ENCODE measurements at regions not wholly inside any gene's neighbourhood (a gene's known extent, or its start where the extent isn't known, plus 50 kb on each side); places are given as distances from the start of the nearest gene placed in this dataset.

DNA sequence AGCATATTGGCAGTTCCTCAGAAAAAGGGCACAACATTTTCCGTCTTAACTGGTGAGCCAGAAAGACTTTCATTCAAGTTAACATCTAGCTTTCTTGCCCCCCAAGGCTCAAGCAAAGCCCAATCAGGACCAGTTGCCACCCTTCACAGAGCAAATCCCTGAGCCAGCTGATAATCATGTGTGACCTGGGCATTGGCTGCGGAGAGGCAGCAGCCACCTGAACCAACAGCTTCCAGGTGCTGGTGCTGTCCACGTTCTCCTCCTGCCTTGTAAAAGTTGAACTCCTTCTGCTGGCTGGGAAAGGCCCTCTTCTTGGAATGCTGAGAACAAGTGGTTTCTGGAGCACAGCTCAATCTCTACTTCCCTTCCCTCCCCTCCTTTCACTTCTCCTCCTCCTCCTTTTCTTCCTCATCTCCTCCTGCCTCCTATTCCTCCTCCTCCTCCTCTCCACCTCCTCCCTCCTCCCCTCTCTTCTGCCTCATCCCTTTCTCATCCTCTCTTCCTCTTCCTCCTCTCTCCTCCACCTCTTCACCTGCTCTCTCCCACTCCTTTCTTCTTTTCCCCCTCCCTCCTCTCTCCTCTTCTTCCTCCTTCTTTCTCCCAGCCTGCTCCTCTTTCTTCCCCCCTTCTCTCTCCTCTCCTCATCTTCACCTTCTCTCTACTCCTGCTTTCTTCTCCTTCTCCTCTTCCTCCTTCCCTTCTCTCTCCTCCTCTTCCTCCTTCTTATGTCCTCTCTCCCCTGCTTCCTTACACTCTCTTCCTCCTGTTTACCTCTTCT lies 140.6 kb downstream of the JCAD start:
- no peak for TF ChIP-seq ZNF274 (IDR thresholded peaks at IDR 0.05; ENCODE audit: low read depth, low read length)

DNA sequence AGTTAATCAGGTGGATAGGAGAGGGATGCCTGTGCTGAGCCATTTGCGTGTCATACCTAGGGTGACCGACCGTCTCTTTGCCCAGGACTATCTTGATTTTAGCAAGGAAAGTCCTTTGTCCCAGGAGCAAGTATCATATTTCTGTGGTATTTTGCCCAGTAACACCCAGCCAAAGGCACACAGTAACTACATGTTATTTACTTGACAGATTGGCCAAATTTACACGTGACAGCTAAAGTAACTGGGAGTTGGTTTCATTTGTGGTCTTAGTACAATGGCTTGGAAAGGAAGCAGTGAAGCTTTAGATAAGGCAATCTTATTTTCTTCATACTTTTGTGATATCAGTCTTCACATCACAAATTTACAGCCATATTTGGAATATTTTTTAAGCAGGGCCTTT lies 142.1 kb downstream of the JCAD start:
- TF ChIP-seq ZNF274 (IDR thresholded peaks at IDR 0.05; ENCODE audit: low read depth, low read length): no peak
- no peak overlapping the region for H3K4me3 ChIP-seq (ENCODE audit: low read length)

More for the DNA sequence above, 140.6 kb downstream of the JCAD start:
- H3K4me3 ChIP-seq (ENCODE audit: low read length): no peak overlapping the region

DNA sequence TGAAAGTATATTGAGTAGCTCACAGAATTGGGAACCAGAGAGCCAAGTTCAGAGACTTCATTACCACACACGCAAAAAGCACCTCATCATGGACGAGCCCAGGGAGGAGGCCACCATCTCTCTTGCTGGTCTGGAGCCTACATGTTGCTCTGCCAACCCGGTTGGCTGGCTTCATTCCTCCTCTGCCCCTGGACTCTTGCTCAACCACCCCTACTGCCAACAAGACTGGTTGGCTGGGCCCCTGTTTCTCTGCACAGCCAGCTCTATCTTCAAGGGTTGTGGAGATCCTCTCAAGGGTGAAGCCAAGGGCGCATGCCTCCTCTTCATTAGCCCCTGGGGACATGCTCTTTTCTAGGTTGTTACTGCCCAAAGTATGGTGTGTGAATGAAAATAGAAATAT lies 142.7 kb downstream of the JCAD start:
- H3K4me3 ChIP-seq (ENCODE audit: low read length): no peak overlapping the region
- no peak for TF ChIP-seq ZNF274 (IDR thresholded peaks at IDR 0.05; ENCODE audit: low read depth, low read length)

DNA sequence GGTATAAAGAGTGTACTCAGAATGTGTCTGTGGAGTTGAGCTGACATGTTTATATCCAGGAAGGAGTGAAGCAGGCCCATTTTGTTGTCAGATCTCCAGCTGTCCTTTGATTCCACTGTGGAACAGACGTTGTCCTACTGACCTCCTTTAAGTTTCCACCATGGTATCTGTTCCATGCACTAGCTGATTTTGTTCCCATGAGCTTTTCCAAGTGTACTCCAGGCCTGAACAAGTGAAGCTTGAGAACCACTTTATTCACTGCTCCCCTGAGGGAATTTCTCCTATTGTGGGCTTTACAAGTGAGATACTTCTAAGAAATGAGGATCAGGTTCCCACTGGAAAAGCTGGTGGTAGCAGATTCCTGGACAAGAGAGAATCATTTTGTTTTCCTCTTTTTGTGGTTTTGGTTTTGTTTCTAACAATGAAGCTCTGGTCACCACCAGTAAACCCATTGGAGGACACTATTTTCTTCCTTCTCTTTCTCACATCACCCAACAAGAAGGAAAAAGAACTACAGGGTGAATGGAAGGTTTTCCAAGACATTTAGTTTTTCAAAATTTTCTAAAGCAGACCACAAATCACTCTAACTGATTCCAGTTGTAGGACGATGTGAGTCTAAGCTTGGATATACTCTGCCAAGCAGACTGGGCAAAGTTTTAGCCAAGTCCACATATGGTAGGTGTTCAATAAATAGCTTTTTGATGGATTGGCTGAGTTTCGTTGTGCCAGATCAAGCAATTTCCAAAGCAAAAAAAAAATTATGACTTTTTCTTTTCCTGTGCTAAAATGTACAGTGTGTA lies 144.2 kb downstream of the JCAD start:
- no peak for TF ChIP-seq ZNF274 (IDR thresholded peaks at IDR 0.05; ENCODE audit: low read depth, low read length)
- H3K4me3 ChIP-seq (ENCODE audit: low read length): no peak overlapping the region

DNA sequence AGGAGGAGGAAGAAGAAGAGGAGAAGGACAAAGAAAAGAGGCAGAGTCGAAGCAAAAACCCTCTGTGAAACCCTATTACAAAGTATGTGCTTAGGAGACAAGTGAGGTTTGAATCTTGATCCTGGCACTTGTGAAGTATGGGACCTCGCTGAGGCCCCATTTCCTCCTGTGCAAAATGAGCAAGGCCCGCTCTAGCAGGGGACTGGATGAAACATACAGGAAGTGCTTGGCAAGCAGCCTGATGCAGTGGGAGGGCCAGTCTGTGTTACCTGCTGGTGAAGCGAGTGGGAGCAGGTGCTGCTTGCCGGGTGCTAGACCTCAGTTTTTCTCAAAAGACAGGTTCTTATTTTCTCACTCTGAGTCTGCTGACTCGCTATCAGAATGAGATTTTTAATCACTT lies 150.4 kb downstream of the JCAD start:
- no peak for TF ChIP-seq ZNF274 (IDR thresholded peaks at IDR 0.05; ENCODE audit: low read depth, low read length)
- no peak overlapping the region for H3K4me3 ChIP-seq (ENCODE audit: low read length)

DNA sequence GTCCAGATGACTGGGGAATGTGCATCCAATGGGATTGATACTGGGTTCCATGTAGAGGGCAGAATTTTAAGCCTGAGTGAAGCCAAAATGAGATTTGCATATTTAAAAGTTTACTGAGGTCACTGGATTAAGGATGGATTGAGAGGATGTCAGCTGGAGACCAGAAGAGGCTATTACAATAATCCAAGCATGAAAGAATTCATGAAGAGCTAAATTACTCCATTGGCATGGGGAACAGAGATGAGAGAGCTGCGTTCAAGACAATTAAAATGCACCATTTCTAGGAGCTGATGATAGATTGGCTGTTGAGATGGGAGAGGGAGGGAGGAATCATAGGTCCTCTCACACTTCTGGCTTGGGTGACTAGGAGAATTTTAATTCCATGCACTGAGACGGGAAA lies 158.5 kb downstream of the JCAD start:
- H3K4me3 ChIP-seq (ENCODE audit: low read length): no peak overlapping the region
- TF ChIP-seq ZNF274 (IDR thresholded peaks at IDR 0.05; ENCODE audit: low read depth, low read length): no peak

DNA sequence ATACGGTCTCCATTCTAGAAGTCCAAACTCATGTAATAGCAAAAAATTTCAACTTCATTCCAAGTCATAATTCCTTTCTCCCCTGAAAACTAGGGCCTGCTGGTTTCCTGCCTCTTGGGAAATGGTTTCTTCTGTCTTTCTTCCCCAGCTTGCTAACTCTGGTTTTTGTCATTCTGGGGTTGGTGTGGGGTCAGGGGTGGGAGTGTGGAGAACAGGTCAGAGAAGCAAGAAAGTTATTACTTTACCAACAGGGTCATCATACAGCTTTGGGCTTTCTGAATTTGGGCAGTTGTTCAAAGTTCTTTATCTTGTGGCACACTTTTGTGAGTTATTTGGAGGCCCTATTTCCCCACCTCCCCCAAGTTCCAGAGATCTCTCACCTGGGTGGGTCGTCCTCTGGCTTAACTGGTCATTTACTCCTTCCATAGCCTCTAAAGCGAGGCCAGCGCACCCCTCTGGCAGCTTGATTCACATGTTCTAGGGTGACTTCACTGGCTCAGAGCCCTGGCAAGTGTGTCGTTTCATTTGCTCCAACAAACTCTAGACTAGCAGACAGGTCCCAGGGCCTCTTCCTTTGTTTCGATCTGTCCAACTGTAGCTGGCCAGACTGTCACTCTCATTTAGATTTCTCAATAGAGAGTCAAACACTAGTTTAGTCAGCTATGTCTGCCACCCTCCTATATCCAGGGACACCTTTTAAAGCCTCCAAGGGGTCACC lies 161.2 kb downstream of the JCAD start:
- TF ChIP-seq ZNF274 (IDR thresholded peaks at IDR 0.05; ENCODE audit: low read depth, low read length): no peak
- H3K4me3 ChIP-seq (ENCODE audit: low read length): no peak overlapping the region

DNA sequence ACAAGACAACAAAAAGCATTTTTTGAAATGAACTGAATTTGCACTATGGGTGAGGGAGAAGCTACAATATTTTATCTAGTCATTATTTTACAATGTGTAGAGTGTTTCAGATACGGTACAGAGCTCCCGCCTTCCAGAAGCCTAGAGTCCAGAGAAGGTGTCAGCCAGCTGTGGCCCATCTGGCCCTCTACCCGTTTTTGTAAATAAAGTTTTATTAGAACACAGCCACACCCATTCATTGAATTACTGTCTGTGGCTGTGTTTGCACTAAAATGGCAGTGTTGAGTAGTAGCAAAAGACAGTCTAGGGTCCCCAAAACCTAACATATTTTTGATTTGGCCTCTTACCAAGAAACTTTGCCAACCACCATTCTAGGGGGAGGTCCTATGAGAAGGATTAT lies 162.0 kb downstream of the JCAD start:
- no peak for TF ChIP-seq ZNF274 (IDR thresholded peaks at IDR 0.05; ENCODE audit: low read depth, low read length)
- no peak overlapping the region for H3K4me3 ChIP-seq (ENCODE audit: low read length)

DNA sequence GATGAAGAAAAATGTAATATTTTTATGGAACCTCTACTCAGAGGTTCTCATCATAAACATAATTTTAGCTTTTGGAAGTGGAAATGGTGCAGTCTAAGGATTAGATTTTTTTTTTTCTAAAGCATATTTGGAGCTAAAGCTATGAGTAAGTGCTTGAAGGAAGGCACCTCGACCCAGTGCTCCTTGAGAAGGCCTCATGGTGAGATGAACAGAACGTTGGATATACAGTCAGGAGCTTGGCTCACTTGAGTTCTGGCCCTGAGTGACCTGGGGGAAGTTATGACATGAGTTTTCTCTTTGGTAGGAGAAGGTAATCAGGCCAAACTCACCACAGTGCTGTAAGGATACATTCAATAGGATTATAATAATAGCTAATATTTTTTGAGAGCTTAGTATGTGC lies 163.3 kb downstream of the JCAD start:
- no peak overlapping the region for H3K4me3 ChIP-seq (ENCODE audit: low read length)
- no peak for TF ChIP-seq ZNF274 (IDR thresholded peaks at IDR 0.05; ENCODE audit: low read depth, low read length)

DNA sequence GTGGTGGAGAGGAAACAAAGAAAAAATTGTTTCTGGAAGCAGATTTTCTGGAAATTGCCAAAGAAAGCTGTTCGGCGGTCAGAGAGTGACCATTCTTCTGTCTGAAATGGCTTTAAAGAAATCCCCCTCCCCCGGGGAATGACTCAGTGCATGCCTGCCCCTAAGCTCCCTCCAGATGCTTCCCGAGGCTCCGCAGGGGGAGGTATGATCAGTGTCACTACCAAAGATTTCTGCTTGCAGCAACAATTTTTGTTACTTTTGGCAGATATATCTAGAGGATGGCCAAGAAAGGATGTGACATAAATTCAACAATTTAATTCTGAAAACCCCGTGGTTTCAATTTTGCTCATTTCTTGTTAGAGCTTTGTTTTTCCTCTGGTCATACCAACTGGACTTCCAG lies 163.9 kb downstream of the JCAD start:
- TF ChIP-seq ZNF274 (IDR thresholded peaks at IDR 0.05; ENCODE audit: low read depth, low read length): no peak
- H3K4me3 ChIP-seq (ENCODE audit: low read length): no peak overlapping the region

DNA sequence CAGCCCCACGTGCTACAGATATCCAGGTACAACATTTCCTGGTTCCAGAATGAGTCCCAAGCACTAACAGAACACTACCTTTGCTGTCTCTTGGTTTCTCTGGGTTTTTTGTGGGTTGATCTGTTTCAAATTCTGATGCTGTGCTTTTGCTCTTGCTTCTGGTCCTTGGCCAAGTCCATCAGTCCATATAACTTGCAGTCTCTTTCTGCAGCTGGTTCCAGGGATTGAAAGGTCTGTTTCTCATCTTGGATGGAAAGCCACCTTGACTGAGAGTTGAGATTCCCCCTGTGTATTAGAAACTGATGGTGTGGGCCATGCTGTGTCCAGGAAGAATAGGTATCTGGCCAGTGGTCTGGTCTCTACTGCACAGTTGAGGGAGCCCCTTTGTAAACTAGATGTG lies 171.1 kb downstream of the JCAD start:
- no peak overlapping the region for H3K4me3 ChIP-seq (ENCODE audit: low read length)
- no peak for TF ChIP-seq ZNF274 (IDR thresholded peaks at IDR 0.05; ENCODE audit: low read depth, low read length)

DNA sequence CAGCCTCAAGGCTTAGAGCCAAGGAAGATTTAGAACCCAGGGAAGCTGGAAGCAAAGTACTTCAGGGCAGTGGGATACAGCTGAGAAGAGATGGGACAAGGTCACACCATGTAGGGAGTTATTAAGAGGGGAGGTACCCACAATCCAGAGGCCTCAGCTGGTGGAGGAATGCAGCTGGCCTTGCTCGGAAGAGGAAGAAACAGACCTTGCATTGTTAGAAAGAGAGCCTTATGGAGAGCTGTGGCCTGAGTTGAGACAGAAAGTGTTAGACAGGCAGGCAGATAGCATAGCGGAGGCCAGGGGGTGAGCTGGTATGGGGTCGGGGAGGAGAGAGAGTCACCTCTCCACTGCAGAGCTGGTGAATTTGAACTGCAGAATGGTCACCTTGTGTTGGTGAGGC lies 173.1 kb downstream of the JCAD start:
- H3K4me3 ChIP-seq (ENCODE audit: low read length): no peak overlapping the region
- no peak for TF ChIP-seq ZNF274 (IDR thresholded peaks at IDR 0.05; ENCODE audit: low read depth, low read length)

DNA sequence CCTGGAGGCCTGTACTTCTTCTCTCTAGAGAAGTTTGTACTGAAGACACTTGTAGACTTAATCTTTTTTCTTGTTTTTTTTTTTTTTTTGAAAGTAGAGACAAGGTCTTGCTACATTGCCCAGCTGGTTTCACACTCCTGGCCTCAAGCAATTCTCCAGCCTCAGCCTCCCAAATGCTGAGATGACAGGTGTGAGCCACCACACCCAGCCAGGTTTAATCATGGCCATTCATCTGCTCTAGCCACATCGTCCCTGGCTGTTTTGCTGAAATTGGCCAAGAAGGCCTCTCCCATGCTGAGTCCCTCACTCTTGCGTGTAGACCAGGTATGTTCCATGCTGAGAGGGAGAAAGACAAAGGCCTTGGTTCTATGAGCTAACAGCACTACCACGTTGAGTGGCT lies 176.2 kb downstream of the JCAD start:
- no peak for TF ChIP-seq ZNF274 (IDR thresholded peaks at IDR 0.05; ENCODE audit: low read depth, low read length)
- H3K4me3 ChIP-seq (ENCODE audit: low read length): no peak overlapping the region

DNA sequence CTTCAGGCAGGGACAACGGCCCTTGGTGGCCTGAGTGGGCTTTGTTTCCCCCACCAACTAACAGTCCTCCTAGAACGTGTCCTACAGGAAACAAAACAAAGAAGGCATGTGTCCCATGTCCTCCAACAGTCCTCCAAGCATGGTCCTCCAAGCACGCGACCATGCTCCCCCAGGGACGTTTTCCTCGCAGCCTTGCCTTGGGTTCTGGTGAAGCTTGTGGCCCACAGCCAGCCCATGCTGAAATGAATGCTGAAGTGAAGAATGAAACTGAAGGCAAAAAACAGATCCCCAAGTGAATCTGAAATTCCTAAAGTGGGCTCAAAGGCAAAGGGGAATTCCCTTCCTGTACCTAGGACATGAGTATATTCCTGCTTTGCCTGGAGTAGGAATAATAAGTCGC lies 176.6 kb downstream of the JCAD start:
- no peak for TF ChIP-seq ZNF274 (IDR thresholded peaks at IDR 0.05; ENCODE audit: low read depth, low read length)
- no peak overlapping the region for H3K4me3 ChIP-seq (ENCODE audit: low read length)

DNA sequence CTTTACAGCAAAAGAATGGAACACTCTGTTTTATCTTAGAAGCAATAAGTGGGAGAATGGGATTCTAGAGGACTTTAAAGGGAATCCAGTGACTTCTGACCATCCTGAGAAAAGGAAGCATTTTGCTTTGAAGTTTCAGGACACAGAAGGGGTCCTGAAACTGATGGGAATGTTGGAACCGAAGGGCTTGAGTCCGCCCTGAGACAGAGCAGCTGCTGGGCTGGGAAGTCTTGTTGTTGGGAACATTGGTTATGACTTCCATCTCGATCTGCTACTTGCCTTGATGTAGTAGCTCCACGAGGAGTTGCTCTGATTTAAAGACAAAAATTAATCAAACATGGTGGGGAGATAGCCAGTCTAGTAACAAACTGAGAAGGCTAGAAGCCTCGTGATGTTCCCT lies 177.6 kb downstream of the JCAD start:
- TF ChIP-seq ZNF274 (IDR thresholded peaks at IDR 0.05; ENCODE audit: low read depth, low read length): no peak
- H3K4me3 ChIP-seq (ENCODE audit: low read length): no peak overlapping the region

Measured in GM08714 (cell line).